ENCODE measurements at regions not wholly inside any gene's neighbourhood (a gene's known extent, or its start where the extent isn't known, plus 50 kb on each side); places are given as distances from the start of the nearest gene placed in this dataset.

DNA sequence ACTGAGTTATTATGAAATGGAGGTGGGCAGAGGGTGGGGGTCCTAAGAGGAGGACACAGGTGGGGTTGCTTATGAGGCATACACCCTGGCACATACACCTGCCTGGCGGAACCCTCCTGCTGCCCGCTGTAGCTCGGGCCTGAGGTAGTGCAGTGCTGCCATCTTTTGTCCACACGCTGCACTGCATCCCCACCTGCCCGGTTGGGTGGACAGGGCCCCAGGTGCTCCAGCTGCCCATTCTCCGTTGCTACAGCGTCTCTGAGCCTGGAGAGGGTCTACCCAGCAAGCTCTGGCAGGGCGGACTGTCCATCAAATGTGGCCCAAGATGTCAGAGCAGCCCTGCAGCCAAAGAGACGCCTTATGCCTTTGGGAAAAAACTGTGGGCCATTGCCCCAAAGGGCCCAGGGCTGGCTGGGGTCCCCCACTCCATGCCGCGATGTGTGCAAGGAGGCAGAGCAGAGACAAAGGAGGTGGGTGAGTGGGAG, 131.2 kb downstream of the BUD13 start:
- peak in 1 of 2 donors; percentile 11 for DNase-seq

DNA sequence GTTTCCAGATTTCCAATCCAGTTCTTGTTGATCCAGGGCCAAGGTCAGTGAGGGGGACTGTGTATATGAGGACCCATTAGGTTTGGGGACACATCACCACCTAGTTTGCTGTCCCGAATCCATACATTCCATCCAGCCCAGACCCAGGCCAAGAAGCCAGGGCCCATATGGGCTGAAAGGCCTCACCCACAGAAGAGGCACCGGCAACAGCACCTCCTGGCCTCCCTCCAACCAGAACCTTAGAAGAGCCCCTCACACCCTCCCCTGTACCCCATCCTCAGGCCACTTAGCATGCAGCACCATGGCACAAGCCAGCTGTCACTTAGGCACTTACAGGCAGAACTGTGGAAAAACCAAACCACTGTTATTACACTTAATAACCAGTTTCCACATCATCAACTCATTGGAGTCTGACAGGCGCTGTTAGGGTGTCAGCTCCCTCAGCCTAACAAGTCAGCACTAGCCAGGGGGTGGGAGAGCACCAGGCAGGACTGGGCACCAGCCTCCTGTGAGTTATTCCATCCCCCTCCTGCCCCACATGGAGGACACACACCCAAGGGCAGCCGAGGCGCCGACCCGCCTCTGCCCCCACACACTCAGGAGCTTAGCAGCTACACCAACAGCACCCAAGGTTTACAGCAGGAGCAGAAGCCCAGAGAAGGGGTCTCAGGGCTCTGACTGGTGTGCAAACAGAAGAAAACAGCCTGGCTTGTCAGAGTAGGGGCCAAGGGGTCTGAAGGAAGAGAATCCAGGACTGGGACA, 132.0 kb downstream of the BUD13 start:
- DNase-seq: no peak

DNA sequence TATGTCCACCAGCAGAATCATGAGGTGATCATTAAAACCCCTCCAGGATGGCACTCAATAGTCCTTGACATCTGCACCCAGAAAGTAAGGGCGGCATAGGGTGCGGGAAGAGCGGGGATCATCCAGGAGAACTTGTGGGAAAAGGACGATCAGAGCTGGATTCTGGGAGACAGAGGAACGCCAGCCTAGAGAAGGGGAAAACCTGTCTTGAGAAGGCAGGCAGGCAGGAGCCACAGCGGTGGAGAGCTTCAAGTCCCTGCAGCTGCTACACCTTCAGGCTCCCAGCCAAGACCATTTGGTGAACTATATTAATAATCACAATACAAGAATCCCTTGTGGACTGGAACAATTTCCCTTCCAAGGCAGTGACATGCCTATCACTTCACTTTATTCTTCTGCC, 134.3 kb downstream of the BUD13 start:
- no peak for DNase-seq

DNA sequence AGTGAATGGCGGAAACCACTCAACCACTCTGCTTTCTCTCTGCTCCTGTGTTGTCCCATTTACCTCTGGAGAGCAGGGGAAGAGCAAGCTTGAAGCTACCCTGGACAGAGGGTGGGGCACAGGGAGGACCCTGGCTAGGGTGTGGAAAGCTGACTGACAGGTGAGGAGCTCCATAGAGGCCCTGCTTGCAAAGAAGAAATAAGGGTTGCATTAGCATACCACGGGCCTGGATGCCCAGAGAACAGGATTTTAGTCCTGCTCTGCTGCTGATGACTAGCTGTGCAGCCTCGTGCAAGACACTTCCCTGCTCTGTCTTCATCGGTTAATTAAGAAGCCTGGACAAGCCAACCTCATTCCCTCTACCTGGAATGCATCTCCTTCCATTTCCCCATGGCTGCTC, 135.0 kb downstream of the BUD13 start:
- no peak for DNase-seq

DNA sequence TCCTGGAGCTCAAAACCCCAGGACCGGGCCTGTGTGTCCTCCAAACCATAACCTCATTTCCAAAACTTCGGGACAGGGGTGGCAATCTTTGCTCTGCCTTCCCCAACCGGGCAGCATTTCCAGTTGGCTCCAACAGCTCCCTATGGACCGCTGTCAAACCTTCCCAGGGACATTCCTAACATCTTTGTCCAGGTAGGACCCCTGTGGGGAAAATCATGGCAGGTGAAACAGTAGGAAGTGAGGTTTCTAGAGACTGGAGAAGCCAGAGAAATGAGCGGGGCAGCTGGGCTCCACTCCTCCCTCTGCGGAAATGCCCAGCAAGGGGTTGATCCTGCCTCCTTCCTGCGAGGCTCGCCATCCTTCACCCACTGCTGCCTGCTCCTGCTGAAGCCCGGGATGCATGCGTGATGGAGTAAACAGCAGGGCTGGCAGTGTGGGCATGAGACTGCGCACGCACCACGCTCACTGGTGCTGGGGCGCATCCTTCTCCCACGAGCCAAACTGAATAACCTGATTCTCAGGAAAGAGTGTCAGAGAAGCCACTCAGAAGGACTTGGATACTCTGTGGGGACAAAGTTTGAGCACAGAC, 136.4 kb downstream of the BUD13 start:
- DNase-seq: no peak

DNA sequence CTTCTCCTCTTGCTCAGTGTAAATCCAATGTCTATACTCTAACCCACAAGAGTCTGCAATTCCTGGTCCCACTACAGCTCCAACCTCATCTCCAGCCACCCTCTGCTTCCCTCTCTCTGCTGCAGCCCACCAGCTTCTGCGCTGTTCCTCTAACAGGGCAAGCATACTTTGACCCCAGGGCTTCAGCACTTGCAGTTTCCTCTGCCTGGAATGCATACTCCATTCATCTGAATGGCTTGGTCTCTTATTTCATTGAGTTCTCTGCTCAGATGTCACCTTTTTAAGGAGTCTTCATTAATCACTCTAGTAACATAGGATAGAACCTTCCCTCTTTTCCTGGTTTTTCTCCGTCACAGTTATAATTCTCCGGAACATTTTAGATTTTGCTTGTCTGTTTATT, 141.6 kb downstream of the BUD13 start:
- DNase-seq: no peak

DNA sequence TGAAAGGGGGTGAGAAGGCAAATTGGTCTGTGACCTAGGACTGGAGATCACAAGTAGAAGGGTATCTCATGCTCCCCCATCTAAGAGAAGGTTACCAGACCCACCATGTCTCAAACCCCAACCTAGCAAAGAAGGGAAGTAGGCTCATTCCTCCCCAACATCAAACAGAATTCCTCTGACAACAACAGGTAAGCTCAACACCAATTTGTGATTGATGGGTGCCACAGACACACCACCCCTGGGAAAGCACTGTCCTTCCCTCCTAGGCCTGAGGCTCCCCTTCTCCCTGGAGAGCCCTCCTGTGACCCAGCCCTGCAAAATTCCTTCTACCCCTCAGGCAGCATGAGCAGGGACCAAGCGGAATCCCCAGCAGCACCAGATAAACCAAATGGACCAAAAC, 154.3 kb downstream of the BUD13 start:
- DNase-seq: no peak

DNA sequence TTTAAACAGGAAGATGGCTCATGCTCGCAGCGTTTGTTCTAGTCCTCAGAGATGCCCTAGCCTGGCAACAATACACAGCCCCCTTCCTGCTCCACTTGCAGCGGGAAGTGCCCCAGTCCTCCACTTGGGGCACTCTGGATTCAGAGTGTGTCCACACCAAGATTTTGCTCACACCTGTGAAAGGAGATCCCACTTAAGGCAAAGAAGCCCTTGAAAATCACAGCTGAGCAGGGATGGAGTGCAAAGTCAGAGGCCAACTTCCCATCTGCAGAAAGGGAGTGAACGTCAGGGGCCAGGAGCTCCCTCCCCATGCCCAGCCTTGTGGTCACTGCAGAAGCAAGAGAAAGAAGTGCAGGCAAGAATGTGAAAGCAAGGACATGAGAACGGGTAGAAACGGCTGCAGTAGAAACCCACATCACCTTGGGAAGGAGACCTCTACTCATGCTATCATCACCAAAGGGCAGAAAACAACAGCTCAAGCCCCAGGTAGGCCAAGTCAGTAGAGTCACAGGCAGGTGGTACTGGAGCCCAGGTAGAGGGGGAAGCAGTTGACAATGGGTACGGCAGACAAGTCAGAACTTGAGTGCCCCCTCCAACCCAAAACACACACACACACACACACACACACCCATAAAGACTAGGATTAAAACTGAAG, 157.4 kb downstream of the BUD13 start:
- no peak for DNase-seq

DNA sequence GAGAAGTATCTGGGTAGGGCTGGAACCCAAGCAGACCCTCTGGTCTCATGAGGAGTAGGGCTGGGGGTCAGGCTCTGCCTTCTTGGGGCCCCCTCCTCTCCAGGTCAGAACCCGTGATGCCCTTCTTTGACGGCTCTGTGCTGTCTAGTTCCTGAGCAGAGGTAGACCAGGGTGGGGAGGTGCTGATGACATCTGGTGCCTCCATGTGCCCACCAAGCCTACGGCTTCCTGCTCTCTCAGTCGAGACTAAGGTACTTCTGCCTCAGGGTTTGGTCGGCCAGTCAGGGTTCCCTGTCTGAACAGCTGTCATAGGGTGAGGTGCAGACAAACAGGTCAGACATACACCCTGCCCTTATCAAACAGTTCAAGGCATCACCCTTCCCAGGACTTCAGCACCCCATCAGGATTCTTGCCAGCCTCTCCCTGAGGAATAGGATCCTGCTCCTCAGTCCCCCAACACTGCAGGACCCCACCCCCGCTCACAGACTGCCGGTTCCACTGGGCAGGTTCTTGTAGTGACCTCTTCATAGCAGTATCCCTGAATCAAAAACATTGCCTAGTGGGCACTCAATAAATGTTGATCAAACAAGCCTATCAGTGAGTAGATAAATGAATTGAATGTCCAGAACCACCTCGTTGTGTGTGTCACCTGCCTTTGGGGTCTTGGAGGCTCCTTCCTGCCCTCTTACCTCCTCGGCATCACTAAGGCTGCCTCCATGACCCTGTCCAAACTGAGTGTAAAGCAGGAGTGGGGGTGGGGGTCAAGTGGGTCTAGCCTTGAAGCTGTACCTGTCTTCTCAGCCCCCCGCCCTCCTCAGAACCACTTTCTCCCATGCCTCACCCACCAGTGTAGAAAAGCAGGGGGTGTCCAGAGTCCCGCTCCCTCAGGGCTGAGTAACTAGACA, 158.2 kb downstream of the BUD13 start:
- no peak for DNase-seq

DNA sequence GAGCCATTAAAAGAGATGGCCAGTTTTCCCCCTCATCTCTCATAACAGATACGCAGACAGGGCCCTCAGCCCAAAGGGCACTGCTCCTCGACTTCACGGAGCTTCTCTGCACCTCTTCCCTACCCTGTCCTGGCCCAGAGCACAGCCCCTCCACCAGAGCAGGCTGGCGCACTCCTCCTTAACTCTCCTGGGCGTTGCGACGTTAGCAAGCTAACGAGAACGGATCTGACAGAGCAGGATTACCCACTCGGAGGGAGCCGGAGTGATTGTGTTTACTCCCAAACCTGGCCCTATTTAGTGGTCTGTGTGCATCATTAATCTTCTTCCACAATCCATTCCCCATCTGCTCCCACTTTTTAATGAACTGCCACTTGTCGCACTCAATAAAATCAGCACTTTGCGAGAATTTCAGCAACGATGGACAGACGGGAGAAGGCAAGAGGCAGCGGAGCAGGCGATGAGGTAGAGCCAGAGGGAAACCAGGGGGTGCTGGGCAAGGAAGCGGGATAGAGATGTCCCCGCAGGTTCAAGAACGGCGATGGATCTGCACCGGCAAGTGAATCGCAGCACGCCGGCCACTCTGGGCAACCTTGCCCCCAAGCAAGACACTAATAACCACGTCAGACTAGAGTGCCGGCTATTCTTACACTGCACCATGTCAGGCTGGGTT, 159.4 kb downstream of the BUD13 start:
- no peak for DNase-seq

DNA sequence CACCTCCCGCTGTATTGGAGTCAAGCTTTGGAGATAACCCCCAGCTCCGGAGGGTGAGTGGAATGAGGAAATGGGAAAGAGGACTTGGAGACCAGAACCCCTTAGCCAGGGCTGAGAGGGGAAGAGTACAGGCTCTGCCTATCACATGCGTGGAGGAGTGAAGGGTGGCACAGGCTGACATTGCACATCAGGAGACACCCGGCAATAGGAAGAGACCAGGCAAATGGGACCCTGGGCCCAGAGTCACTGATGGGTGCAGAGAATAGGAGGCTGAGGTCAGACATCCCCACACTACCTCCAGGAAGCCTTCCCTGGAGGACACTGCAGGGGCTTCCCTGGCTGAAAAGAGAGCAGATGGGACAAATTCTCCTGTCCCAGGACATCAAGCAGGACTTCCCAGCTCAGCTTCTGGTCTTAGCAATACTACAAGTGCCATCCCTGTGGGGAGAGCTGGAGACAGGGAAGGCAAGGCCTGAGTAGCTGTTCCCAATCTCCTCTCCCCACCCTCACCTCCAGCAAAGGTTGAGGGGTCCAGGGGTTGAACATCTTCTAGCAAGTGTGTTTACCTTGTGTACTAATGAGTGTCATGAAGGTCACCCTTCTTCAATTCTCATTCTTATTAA, 160.7 kb downstream of the BUD13 start:
- no peak for DNase-seq

DNA sequence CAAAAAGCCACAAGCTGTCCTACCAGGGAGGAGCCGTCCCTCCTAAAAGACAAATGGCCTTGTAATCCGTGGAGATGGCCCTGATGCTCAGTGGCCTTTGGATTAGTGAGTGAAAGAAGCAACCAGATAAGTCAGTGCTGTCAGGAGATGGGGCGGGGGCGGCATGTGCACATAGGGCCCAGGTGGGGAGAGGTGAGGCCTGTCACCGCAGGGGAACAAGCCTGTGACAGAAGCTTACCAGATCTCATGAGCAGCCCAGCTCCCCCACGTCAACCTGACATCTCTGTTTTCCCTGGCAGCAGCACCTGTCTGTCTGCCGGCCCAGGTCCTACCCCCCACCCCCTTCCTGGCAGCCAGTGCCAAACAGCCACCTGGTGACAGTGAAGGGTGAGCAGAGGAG, 162.6 kb downstream of the BUD13 start:
- DNase-seq: no peak

DNA sequence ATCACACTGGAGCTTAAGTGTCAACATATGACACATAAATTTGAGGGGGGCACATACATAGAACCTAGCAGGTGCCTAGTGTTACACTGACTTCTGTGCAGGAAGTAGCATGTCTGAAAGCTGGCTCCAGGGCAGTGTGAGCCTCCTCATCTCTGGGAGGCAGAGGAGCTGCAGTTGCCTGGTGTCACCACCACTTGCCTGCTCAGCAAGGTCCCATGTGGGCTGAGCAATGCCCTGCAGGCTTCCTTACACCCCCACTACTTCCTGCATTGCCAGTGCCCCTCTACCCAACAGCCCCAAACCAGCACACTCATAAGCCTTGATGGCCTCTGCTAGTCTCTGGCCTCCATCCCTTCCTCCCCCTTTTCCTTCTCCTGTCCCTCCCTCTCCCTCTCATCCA, 165.8 kb downstream of the BUD13 start:
- DNase-seq: no peak

DNA sequence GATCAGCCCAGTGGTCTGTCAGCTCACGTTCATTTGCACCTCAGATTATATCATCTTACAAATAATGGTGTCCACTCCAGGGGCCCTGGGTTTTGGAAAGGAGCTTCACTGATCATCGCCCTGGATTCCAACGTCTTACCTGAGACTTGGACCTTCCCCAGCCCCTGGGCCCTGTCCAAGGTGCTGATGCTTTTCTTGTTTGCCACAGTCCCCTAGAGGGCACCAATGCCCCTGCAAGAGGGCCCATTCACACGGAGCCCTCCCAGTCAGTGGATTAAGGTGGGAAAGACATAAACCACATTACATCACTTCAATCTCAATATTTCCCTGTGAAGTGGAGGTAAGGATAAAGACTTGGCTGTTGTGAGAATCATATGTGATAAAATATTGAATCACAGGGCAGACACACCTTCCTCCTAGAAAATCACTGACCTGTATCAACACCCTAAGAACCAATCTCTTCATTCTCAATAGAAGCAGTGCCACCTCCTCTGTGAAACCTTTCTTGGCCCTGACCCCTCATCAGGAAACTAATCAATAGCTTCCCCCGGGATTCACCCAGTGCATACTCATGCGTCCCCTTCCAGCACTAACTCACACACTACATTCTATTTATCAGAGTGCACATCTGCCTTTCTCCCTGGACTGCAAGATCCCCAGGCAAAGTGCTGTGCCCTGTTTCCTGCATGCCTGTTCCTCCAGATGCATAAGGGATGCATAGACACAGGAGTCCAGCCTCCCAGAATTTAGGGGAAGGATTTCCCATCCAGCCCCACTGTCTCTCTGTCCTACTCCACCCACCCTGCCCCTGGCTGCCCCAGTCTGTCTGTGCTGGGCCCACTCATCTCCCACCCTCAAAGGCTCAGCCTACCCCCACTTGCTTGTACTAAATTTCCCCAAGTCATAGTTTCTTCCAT, 167.0 kb downstream of the BUD13 start:
- DNase-seq: peak in 1 of 2 donors; percentile 9

DNA sequence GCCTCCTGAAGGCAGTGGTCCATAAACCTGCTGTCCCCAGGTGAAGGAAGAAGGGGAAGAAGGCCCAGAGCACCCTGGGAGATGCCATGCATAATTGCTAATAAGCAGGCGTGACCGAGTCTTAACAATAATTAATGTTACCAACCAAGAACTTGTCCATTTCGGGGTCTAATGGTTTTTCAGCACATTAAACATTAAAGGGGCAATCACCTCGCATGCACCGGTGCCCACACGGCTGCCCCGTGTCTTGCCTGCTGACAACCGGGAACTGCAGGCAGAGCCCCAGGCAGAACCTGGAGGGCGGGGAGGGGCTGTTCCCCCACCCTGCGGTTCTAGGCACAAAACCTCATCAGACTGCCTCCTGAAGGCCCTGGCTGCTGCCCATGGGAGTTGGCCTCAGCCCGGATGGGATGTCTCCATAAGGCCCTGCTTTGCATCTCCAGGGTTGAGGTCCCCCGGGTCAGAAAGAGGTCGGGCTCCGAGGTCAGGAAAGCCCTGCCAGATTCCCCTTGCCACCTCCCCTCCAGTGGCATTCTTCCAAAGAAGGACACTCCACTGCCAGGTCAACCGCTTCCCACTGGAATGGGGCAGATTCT, 169.0 kb downstream of the BUD13 start:
- no peak for DNase-seq

DNA sequence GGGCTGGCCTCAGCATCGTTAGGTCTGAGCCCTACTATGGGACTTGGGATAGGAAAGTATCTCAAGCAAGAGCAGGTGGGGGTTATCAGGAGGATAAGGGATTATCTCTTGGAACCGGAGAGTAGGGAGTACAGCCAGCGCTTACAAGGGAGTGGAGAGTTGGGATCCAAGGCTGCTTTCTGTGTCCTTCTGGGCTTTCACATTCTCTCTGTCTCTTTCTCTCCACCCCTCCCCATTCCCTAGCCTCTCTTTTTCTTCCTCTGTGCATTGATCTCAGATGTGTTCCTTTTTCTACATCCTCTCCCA, 170.2 kb downstream of the BUD13 start:
- DNase-seq: no peak

DNA sequence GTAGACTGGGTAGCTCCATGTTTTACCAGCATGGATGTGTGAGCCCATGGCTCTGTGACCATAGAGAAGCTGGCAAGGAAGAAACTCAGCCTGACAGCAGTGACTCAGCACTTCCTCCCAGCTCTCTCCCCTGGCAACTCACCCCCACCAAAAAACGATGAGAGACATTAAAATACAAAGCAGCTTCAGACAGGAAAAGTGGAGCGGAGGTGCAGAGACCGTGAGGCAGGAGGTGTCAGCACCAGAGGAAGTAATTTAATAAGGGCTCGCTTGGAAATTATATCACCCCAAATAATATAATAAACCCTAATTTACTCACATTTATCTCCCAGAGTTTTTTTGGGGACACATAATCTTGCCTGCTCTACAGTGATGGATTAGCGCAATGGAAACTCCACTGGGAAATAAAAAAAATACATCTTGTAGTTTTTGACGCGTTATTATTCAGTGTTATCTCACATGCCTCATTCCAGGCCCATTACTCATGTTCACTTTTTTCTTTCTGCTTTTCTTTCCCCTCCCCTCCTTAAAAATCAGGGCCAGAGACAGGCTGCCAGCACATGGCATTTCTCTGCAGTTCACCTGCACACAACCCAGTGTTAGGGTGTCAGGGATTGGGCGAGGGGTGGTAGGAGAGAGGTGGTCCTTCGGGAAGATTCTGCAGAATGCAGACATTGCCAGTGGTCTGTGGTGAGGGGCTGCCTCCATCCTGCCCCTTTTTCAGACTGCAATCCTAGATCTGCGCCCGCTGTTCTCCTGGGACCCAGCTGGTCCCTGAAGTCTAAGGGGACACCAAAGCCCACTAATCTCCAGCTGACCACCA, 170.8 kb downstream of the BUD13 start:
- DNase-seq: no peak

DNA sequence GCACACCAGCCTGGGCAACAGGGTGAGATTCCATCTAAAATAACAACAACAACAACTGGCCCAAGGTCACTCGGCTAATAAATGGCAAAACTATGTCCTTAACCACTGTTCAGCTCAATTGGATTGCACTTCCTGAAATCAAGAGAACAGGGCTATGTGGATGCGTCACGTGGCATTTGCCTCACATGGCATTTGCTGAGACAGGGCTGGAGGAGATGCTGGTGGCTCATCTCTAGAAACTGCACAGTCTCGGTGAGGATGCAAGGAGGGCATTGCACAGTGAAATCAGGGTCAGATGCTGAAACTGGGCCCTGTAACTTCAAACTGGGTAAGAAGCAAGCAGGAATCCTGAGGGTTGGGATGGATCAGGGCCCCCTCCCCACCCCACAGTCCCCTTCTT, 171.9 kb downstream of the BUD13 start:
- no peak for DNase-seq

DNA sequence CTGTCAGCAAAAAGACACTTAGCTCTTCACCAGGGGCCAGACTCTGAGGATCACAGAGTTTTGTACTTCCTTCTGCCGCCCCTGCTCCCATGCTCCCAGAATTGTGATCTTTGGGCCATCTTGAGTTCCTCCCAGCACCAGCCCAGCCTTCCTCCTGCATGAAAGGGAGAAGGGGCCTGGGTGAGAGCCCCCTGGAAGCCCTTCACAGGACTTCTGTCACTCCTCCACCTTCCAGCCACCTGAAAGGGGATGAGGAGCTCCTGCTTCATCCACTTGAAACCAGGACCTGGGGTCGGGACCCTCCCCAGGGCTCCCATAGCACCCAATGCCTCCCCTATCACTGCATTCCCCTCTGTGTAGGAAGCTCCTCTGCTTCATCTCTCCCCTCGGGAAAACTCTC, 174.2 kb downstream of the BUD13 start:
- DNase-seq: no peak

DNA sequence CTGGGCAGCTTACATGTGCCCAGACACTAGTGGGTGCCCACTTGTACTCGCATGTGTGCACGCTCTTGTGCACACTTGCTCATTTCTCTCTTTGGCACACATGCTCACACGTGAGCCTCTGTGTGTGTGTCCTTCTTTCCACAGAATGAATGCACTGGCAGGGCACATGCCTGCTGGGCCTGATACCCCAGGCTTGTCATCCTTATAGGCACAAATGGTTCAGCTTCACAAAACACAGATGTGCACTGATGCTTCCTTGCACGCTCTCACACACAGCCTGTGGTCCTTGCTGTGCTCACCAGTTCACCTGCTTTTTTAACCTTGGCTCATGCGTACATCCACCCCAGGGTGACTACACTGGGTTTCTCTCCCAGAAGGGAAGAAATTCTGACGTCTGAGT, 174.8 kb downstream of the BUD13 start:
- DNase-seq: no peak

Measured in CD4-positive, alpha-beta T cell treated with Interferon alpha-2 for 1 hour (primary cell).